ENCODE measurements at regions not wholly inside any gene's neighbourhood (a gene's known extent, or its start where the extent isn't known, plus 50 kb on each side); places are given as distances from the start of the nearest gene placed in this dataset.

- 65 to 74% methylated on average over 2 of the region's 2 CpGs for WGBS, 2 experiments (ENCODE audit: low coverage in 1 of 2, low lambda C conversion rate in 2 of 2, missing lambda C conversion rate in 2 of 2)
- TF ChIP-seq EZH2 (IDR thresholded peaks at IDR 0.05; ENCODE audit: insufficient read depth, poor library complexity, severe bottlenecking), result no peak
- peaks cover 19% of the 10 kb centered on the region for H3F3A ChIP-seq (ENCODE audit: insufficient read depth)
- H3K9ac ChIP-seq, result no peak overlapping the region
- in situ Hi-C loops (cut with MboI), result no loop called here
- no peak overlapping the region for H3K4me2 ChIP-seq (ENCODE audit: unreplicated experiment)
- no peaks in the 10 kb centered on the region for H3K79me2 ChIP-seq (ENCODE audit: insufficient read depth)
- H4K20me1 ChIP-seq (ENCODE audit: insufficient read depth), result no peaks in the 10 kb centered on the region
- H2AFZ ChIP-seq, result no peak overlapping the region
- no peak overlapping the region for H3K27ac ChIP-seq
- H3K9me2 ChIP-seq (ENCODE audit: insufficient read depth), result no peaks in the 10 kb centered on the region
- peaks cover 20% of the 10 kb centered on the region for H3K4me1 ChIP-seq (ENCODE audit: insufficient read depth)
- H3K9me3 ChIP-seq (ENCODE audit: low read depth), result no peaks in the 10 kb centered on the region
- H3K4me3 ChIP-seq, result no peak overlapping the region
- no peaks in the 10 kb centered on the region for H3K36me3 ChIP-seq (ENCODE audit: low read depth)
- DNase-seq, result no peak
- H3K27me3 ChIP-seq (replicated peaks; ENCODE audit: insufficient read depth), result no peaks in the 10 kb centered on the region
These were observed 321.8 kb downstream of the PSAT1 start for GRCh38 chr9:78618735-78619134.

GRCh38 chr9:78620303-78620702, 323.4 kb downstream of the PSAT1 start:
- DNase-seq, result peak; percentile 60
- H3K27ac ChIP-seq, result peak overlapping the region; percentile 71
- no peak for TF ChIP-seq EZH2 (IDR thresholded peaks at IDR 0.05; ENCODE audit: insufficient read depth, poor library complexity, severe bottlenecking)
- TF ChIP-seq EZH2phosphoT487 (IDR thresholded peaks at IDR 0.05; ENCODE audit: insufficient read depth, low read depth), result no peak

GRCh38 chr9:78620764-78621163, 323.8 kb downstream of the PSAT1 start:
- Histone ChIP-seq H3F3A (ENCODE audit: insufficient read depth) (peaks cover 19% of the 10 kb centered on the region), H3K9me2 (ENCODE audit: insufficient read depth) (no peaks in the 10 kb centered on the region), H3K4me1 (ENCODE audit: insufficient read depth) (peaks cover 20% of the 10 kb centered on the region), H3K9ac (peak overlapping the region; percentile 17; the same call in 1 of the 2 replicates), H3K4me2 (ENCODE audit: unreplicated experiment) (peak overlapping the region; percentile 49), H4K20me1 (ENCODE audit: insufficient read depth) (no peaks in the 10 kb centered on the region), H3K79me2 (ENCODE audit: insufficient read depth) (no peaks in the 10 kb centered on the region), H3K27ac (peak overlapping the region; percentile 71), H3K36me3 (ENCODE audit: low read depth) (no peaks in the 10 kb centered on the region), H3K4me3 (peak overlapping the region; percentile 24; the same call in 1 of the 2 replicates), H3K9me3 (ENCODE audit: low read depth) (no peaks in the 10 kb centered on the region), H3K27me3 (replicated peaks; ENCODE audit: insufficient read depth) (no peaks in the 10 kb centered on the region), H2AFZ (no peak overlapping the region)
- no peak for TF ChIP-seq EZH2phosphoT487 (IDR thresholded peaks at IDR 0.05; ENCODE audit: insufficient read depth, low read depth)
- no peak for TF ChIP-seq EZH2 (IDR thresholded peaks at IDR 0.05; ENCODE audit: insufficient read depth, poor library complexity, severe bottlenecking)
- DNase-seq, result peak; percentile 94
- 24 to 31% methylated on average over 5 of the region's 5 CpGs for WGBS, 2 experiments (ENCODE audit: low coverage in 1 of 2, low lambda C conversion rate in 2 of 2, missing lambda C conversion rate in 2 of 2)
- in situ Hi-C loops (cut with MboI), result no loop called here

More at GRCh38 chr9:78620303-78620702, 323.4 kb downstream of the PSAT1 start:
- Histone ChIP-seq H3K9ac (no peak overlapping the region), H3K4me2 (ENCODE audit: unreplicated experiment) (peak overlapping the region; percentile 49), H2AFZ (no peak overlapping the region), H3K4me1 (ENCODE audit: insufficient read depth) (peaks cover 20% of the 10 kb centered on the region), H3F3A (ENCODE audit: insufficient read depth) (peaks cover 19% of the 10 kb centered on the region), H3K4me3 (0 out of 2 replicates have a peak overlapping the region, but pooled peaks have one; percentile 24), H3K79me2 (ENCODE audit: insufficient read depth) (no peaks in the 10 kb centered on the region), H3K9me3 (ENCODE audit: low read depth) (no peaks in the 10 kb centered on the region), H4K20me1 (ENCODE audit: insufficient read depth) (no peaks in the 10 kb centered on the region), H3K9me2 (ENCODE audit: insufficient read depth) (no peaks in the 10 kb centered on the region), H3K27me3 (replicated peaks; ENCODE audit: insufficient read depth) (no peaks in the 10 kb centered on the region), H3K36me3 (ENCODE audit: low read depth) (no peaks in the 10 kb centered on the region)
- in situ Hi-C loops (cut with MboI), result no loop called here
- 28 to 31% methylated on average over 3 of the region's 3 CpGs for WGBS, 2 experiments (ENCODE audit: low coverage in 1 of 2, low lambda C conversion rate in 2 of 2, missing lambda C conversion rate in 2 of 2)

- H3K4me2 ChIP-seq (ENCODE audit: unreplicated experiment), result no peak overlapping the region
- no peaks in the 10 kb centered on the region for H3K36me3 ChIP-seq (ENCODE audit: low read depth)
- peaks cover 19% of the 10 kb centered on the region for H3F3A ChIP-seq (ENCODE audit: insufficient read depth)
- H3K4me1 ChIP-seq (ENCODE audit: insufficient read depth), result peaks cover 20% of the 10 kb centered on the region
- in situ Hi-C loops (cut with MboI), result no loop called here
- H3K4me3 ChIP-seq, result no peak overlapping the region
- H3K9me2 ChIP-seq (ENCODE audit: insufficient read depth), result no peaks in the 10 kb centered on the region
- no peaks in the 10 kb centered on the region for H4K20me1 ChIP-seq (ENCODE audit: insufficient read depth)
- no peak overlapping the region for H2AFZ ChIP-seq
- H3K27me3 ChIP-seq (replicated peaks; ENCODE audit: insufficient read depth), result no peaks in the 10 kb centered on the region
- TF ChIP-seq EZH2 (IDR thresholded peaks at IDR 0.05; ENCODE audit: insufficient read depth, poor library complexity, severe bottlenecking), result no peak
- TF ChIP-seq EZH2phosphoT487 (IDR thresholded peaks at IDR 0.05; ENCODE audit: insufficient read depth, low read depth), result no peak
- H3K9me3 ChIP-seq (ENCODE audit: low read depth), result no peaks in the 10 kb centered on the region
- 65 to 72% methylated on average over 2 of the region's 2 CpGs for WGBS, 2 experiments (ENCODE audit: low coverage in 1 of 2, low lambda C conversion rate in 2 of 2, missing lambda C conversion rate in 2 of 2)
- H3K79me2 ChIP-seq (ENCODE audit: insufficient read depth), result no peaks in the 10 kb centered on the region
- H3K9ac ChIP-seq, result no peak overlapping the region
- DNase-seq, result peak; percentile 17
- H3K27ac ChIP-seq, result no peak overlapping the region
These were observed 325.2 kb downstream of the PSAT1 start for GRCh38 chr9:78622126-78622525.

GRCh38 chr9:78626971-78627370, 330.0 kb downstream of the PSAT1 start:
- Histone ChIP-seq H3K79me2 (ENCODE audit: insufficient read depth) (no peaks in the 10 kb centered on the region), H3K4me3 (no peak overlapping the region), H3K4me2 (ENCODE audit: unreplicated experiment) (no peak overlapping the region), H3K9me3 (ENCODE audit: low read depth) (no peaks in the 10 kb centered on the region), H3K9me2 (ENCODE audit: insufficient read depth) (no peaks in the 10 kb centered on the region), H3K4me1 (ENCODE audit: insufficient read depth) (no peaks in the 10 kb centered on the region), H3K27ac (no peak overlapping the region), H4K20me1 (ENCODE audit: insufficient read depth) (no peaks in the 10 kb centered on the region), H3K36me3 (ENCODE audit: low read depth) (no peaks in the 10 kb centered on the region), H2AFZ (no peak overlapping the region), H3K27me3 (replicated peaks; ENCODE audit: insufficient read depth) (no peaks in the 10 kb centered on the region), H3K9ac (no peak overlapping the region), H3F3A (ENCODE audit: insufficient read depth) (no peaks in the 10 kb centered on the region)
- TF ChIP-seq EZH2 (IDR thresholded peaks at IDR 0.05; ENCODE audit: insufficient read depth, poor library complexity, severe bottlenecking) (no peak), EZH2phosphoT487 (IDR thresholded peaks at IDR 0.05; ENCODE audit: insufficient read depth, low read depth) (no peak)
- in situ Hi-C loops (cut with MboI), result no loop called here
- no peak for DNase-seq

Measured in GM23248 (cell line).